ENCODE measurements at regions not wholly inside any gene's neighbourhood (a gene's known extent, or its start where the extent isn't known, plus 50 kb on each side); places are given as distances from the start of the nearest gene placed in this dataset.

DNA sequence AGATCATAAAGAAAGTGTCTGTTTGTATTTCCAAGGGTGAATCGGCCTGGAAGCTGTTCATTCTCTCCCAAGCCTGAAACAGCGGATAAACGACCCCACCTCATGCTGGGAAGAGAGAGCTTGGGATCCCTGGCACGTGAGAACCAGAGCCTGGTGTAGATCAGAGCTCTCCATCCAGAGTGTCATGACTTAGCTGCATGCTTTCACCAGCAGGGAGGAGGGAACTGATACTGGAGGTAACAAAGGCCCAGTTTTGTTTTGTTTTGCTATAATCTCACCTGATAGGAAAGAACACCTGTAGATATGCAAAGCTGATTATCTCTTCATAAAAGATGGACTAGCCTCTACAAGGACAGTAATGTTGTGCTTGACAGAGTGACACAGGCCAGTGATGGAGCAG is 236.6 kb downstream of the POM121L12 start:
- TF ChIP-seq, protein P1, sequence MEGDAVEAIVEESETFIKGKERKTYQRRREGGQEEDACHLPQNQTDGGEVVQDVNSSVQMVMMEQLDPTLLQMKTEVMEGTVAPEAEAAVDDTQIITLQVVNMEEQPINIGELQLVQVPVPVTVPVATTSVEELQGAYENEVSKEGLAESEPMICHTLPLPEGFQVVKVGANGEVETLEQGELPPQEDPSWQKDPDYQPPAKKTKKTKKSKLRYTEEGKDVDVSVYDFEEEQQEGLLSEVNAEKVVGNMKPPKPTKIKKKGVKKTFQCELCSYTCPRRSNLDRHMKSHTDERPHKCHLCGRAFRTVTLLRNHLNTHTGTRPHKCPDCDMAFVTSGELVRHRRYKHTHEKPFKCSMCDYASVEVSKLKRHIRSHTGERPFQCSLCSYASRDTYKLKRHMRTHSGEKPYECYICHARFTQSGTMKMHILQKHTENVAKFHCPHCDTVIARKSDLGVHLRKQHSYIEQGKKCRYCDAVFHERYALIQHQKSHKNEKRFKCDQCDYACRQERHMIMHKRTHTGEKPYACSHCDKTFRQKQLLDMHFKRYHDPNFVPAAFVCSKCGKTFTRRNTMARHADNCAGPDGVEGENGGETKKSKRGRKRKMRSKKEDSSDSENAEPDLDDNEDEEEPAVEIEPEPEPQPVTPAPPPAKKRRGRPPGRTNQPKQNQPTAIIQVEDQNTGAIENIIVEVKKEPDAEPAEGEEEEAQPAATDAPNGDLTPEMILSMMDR (IDR thresholded peaks at IDR 0.05; ENCODE audit: low read depth, low read length) = no peak
- TF ChIP-seq EZH2phosphoT487 (IDR thresholded peaks at IDR 0.05; ENCODE audit: low read depth) = no peak
